Esophagus muscularis mucosa (tissue), 3 donors: ENCODE measurements at regions not wholly inside any gene's neighbourhood (a gene's known extent, or its start where the extent isn't known, plus 50 kb on each side); places are given as distances from the start of the nearest gene placed in this dataset.
"Not testable (repeated sequence)": the region's sequence is repeated elsewhere in the genome, so short reads cannot be mapped to it uniquely, and the experiment has no call there.

ENCODE experiments used
- POLR2A ChIP-seq: fragments of 450-650 bp; IDR thresholded peaks from one replicate; pipeline ENCODE4 v1.6.1; 2017; ENCODE audit warnings: antibody characterized with exemption, moderate library complexity, mild to moderate bottlenecking, low read depth
- TF ChIP-seq, protein P1 (sequence below), 3 experiments: fragments of 200-600 bp in 2 of 3; fragments of 450-650 bp in 1 of 3; sonication (generic) in 2 of 3; IDR thresholded peaks; one replicate each; pipeline ENCODE4 v1.5.1; 2017 to 2019; ENCODE audit warnings: antibody characterized with exemption in 3 of 3, mild to moderate bottlenecking in 2 of 3, moderate library complexity in 1 of 3

DNA sequence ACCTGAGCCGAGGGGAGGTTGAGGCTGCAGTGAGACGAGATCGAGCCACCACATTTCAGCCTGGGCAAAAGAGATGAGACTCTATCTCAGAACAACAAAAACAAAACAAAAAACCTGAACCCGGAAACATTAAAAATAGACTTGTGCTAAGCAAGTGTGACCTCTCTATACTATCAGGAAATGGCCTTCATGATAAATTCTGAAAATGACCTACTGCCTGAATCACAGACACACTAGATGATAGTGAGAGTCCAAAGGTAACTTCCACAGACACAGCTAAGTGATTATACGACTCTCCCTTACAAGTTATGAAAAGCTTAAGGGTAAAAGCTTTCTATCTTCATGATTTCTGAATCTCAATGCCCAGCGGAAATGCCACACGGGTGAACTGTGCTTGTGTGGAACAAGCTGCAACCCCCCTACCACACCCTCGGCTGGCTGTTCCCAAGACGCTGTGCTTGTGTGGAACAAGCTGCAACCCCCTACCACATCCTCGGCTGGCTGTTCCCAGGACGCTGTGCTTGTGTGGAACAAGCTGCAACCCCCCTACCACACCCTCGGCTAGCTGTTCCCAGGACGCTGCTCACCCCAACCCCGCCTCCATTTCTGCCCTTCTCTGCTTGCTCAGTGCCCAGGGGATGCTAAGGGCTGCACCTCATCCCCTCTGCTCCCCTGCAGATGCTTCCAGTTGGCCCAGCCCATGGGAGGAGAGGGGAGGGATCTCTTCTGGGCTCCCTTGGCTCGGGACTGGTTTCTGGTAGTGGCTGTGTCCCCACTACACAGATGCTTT lies 56.2 kb upstream of the TNK2 start:
- TF ChIP-seq, protein P1, sequence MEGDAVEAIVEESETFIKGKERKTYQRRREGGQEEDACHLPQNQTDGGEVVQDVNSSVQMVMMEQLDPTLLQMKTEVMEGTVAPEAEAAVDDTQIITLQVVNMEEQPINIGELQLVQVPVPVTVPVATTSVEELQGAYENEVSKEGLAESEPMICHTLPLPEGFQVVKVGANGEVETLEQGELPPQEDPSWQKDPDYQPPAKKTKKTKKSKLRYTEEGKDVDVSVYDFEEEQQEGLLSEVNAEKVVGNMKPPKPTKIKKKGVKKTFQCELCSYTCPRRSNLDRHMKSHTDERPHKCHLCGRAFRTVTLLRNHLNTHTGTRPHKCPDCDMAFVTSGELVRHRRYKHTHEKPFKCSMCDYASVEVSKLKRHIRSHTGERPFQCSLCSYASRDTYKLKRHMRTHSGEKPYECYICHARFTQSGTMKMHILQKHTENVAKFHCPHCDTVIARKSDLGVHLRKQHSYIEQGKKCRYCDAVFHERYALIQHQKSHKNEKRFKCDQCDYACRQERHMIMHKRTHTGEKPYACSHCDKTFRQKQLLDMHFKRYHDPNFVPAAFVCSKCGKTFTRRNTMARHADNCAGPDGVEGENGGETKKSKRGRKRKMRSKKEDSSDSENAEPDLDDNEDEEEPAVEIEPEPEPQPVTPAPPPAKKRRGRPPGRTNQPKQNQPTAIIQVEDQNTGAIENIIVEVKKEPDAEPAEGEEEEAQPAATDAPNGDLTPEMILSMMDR (IDR thresholded peaks at IDR 0.05): not testable (repeated sequence)
- not testable (repeated sequence) for TF ChIP-seq POLR2A
